CD14-positive monocyte (primary cell): ENCODE measurements at regions not wholly inside any gene's neighbourhood (a gene's known extent, or its start where the extent isn't known, plus 50 kb on each side); places are given as distances from the start of the nearest gene placed in this dataset.

Experiments used
- DNase-seq, 3 donors: peaks; one replicate each; pipeline ENCODE4 v3.0.0-alpha.2; 2011 to 2022
- H2AFZ ChIP-seq: 2 replicates; pipeline ENCODE4 v1.6.0; 2012; ENCODE audit warnings: mild to moderate bottlenecking, low read depth, low read length, inconsistent platforms; ENCODE audit not compliant: insufficient read depth, poor library complexity, severe bottlenecking
- H3K27ac ChIP-seq, 2 donors: 1 replicate in 1 of 2; 2 replicates in 1 of 2; pipeline ENCODE4 v1.5.1; 2012 to 2013; ENCODE audit warnings: low read length in 2 of 2, control low read depth in 1 of 2, inconsistent platforms in 1 of 2, low read depth in 1 of 2, mild to moderate bottlenecking in 1 of 2
- H3K27me3 ChIP-seq, 2 donors: one replicate each; pipeline versions ENCODE4 v1.6.0 to v1.6.1; 2011 to 2013; ENCODE audit warnings: low read length in 2 of 2; ENCODE audit not compliant: control insufficient read depth in 2 of 2, insufficient read depth in 2 of 2
- H3K36me3 ChIP-seq, 2 donors: replicated peaks in 1 of 2; 1 replicate in 1 of 2; 2 replicates in 1 of 2; pipeline versions ENCODE4 v1.5.1 to v1.6.1; 2012 to 2013; ENCODE audit warnings: low read length in 2 of 2, control low read depth in 1 of 2, inconsistent platforms in 1 of 2, mild to moderate bottlenecking in 1 of 2; ENCODE audit not compliant: insufficient read depth in 2 of 2, control insufficient read depth in 1 of 2
- H3K4me1 ChIP-seq, 2 donors: 1 replicate in 1 of 2; 2 replicates in 1 of 2; pipeline versions ENCODE4 v1.5.1 to v1.6.1; 2012 to 2013; ENCODE audit warnings: low read length in 2 of 2, control low read depth in 1 of 2, inconsistent platforms in 1 of 2, mild to moderate bottlenecking in 1 of 2, moderate library complexity in 1 of 2; ENCODE audit not compliant: insufficient read depth in 2 of 2, control insufficient read depth in 1 of 2
- H3K4me2 ChIP-seq: replicated peaks from 2 replicates; pipeline ENCODE3; 2012; ENCODE audit warnings: low read length, moderate library complexity, mild to moderate bottlenecking; ENCODE audit not compliant: poor library complexity, severe bottlenecking; ENCODE audit errors: extremely low read depth
- H3K4me3 ChIP-seq, 3 experiments: fragments of 200-600 bp in 1 of 3; sonication (generic) in 1 of 3; replicated peaks in 1 of 3; 1 replicate in 2 of 3; 2 replicates in 1 of 3; pipeline ENCODE4 v1.5.1; 2011 to 2013; ENCODE audit warnings: low read length in 3 of 3, mild to moderate bottlenecking in 3 of 3, control low read depth in 2 of 3, low read depth in 2 of 3, inconsistent platforms in 1 of 3, moderate library complexity in 1 of 3
- H3K79me2 ChIP-seq: 2 replicates; pipeline ENCODE4 v1.6.0; 2012; ENCODE audit warnings: mild to moderate bottlenecking, control low read depth, inconsistent platforms, low read length, moderate library complexity; ENCODE audit not compliant: insufficient read depth
- H3K9ac ChIP-seq: 2 replicates; pipeline ENCODE4 v1.6.0; 2017; ENCODE audit warnings: low read length, mild to moderate bottlenecking; ENCODE audit not compliant: insufficient read depth, poor library complexity, severe bottlenecking
- H3K9me3 ChIP-seq, 2 donors: replicated peaks in 1 of 2; 1 replicate in 1 of 2; 2 replicates in 1 of 2; pipeline versions ENCODE4 v1.5.1 to v1.6.1; 2012 to 2013; ENCODE audit warnings: low read length in 2 of 2, control low read depth in 1 of 2; ENCODE audit not compliant: control insufficient read depth in 1 of 2, insufficient read depth in 1 of 2
- H4K20me1 ChIP-seq: 2 replicates; pipeline ENCODE4 v1.6.0; 2012; ENCODE audit warnings: mild to moderate bottlenecking, low read length, control low read depth, moderate library complexity; ENCODE audit not compliant: insufficient read depth
- H3K27ac Mint-ChIP-seq, 7 donors: one replicate each; pipeline ENCODE4 v1.8.0; 2020; ENCODE audit warnings: mild to moderate bottlenecking in 7 of 7, mixed read lengths in 7 of 7, moderate library complexity in 6 of 7, inconsistent platforms in 2 of 7
- H3K27me3 Mint-ChIP-seq, 3 donors: one replicate each; pipeline ENCODE4 v1.8.0; 2021 to 2022; ENCODE audit warnings: low read depth in 3 of 3, mild to moderate bottlenecking in 3 of 3, mixed read lengths in 3 of 3, moderate library complexity in 3 of 3, inconsistent platforms in 1 of 3
- H3K36me3 Mint-ChIP-seq, 2 donors: one replicate each; pipeline ENCODE4 v1.8.0; 2020; ENCODE audit warnings: mixed read lengths in 2 of 2, inconsistent platforms in 1 of 2, mild to moderate bottlenecking in 1 of 2
- H3K4me1 Mint-ChIP-seq: one replicate; pipeline ENCODE4 v1.8.0; 2020; ENCODE audit warnings: mild to moderate bottlenecking, mixed read lengths
- H3K4me3 Mint-ChIP-seq, 2 donors: one replicate each; pipeline ENCODE4 v1.8.0; 2020; ENCODE audit warnings: mild to moderate bottlenecking in 2 of 2, mixed read lengths in 2 of 2, moderate library complexity in 1 of 2
- H3K9me3 Mint-ChIP-seq, 7 donors: one replicate each; pipeline ENCODE4 v1.8.0; 2020 to 2022; ENCODE audit warnings: mixed read lengths in 7 of 7, mild to moderate bottlenecking in 6 of 7, moderate library complexity in 6 of 7, inconsistent platforms in 2 of 7
- CTCF ChIP-seq: fragments of 200-600 bp; IDR thresholded peaks from one replicate; pipeline ENCODE4 v1.8.0; 2022; ENCODE audit warnings: antibody characterized with exemption, mild to moderate bottlenecking
- WGBS: methylation state at CpG from one replicate; pipeline ENCODE4 v1.1.5; 2013; ENCODE audit warnings: missing lambda C conversion rate; ENCODE audit not compliant: insufficient coverage; 5-methylcytosine and 5-hydroxymethylcytosine counted together
- intact Hi-C, 2 donors: fragments of 100-400 bp; cut with micrococcal nuclease; formaldehyde crosslinking; loops; one replicate each; pipeline versions ENCODE4 v1.15.0 to v1.15.1; 2023

GRCh38 chr3:22729981-22730380 lies 473.1 kb upstream of the UBE2E2 start:
- Mint-ChIP-seq H3K4me1 (peaks cover 17% of the 10 kb centered on the region), H3K27me3 (peaks cover 1 to 5% (median 2%) of the 10 kb centered on the region in 3 donors), H3K36me3 (no peaks in the 10 kb centered on the region), H3K9me3 (no peaks in the 10 kb centered on the region), H3K4me3 (no peak overlapping the region), H3K27ac (no peak overlapping the region)
- no peak overlapping the region for H3K4me3 ChIP-seq
- no peak for TF ChIP-seq CTCF
- peaks cover 4 to 12% of the 10 kb centered on the region in 2 donors for H3K4me1 ChIP-seq
- no peak overlapping the region for H2AFZ ChIP-seq
- H3K9ac ChIP-seq: no peak overlapping the region
- no peak for DNase-seq
- no peaks in the 10 kb centered on the region for H3K9me3 ChIP-seq
- no peak overlapping the region for H3K4me2 ChIP-seq
- no peaks in the 10 kb centered on the region for H3K36me3 ChIP-seq
- no CpG with 5 or more reads among the region's 1 CpG for WGBS
- no peaks in the 10 kb centered on the region for H3K79me2 ChIP-seq
- intact Hi-C loops: no loop called here
- H3K27ac ChIP-seq: no peak overlapping the region
- no peaks in the 10 kb centered on the region for H3K27me3 ChIP-seq
- no peaks in the 10 kb centered on the region for H4K20me1 ChIP-seq

GRCh38 chr3:22730701-22731100 lies 472.4 kb upstream of the UBE2E2 start:
- no peak for TF ChIP-seq CTCF
- no peak overlapping the region for H3K9ac ChIP-seq
- Mint-ChIP-seq H3K4me3 (no peak overlapping the region), H3K27me3 (peaks cover 1 to 5% (median 2%) of the 10 kb centered on the region in 3 donors), H3K9me3 (no peaks in the 10 kb centered on the region), H3K27ac (no peak overlapping the region), H3K4me1 (peaks cover 20% of the 10 kb centered on the region), H3K36me3 (no peaks in the 10 kb centered on the region)
- peaks cover 4 to 17% of the 10 kb centered on the region in 2 donors for H3K4me1 ChIP-seq
- no peak overlapping the region for H3K27ac ChIP-seq
- H3K36me3 ChIP-seq: no peaks in the 10 kb centered on the region
- intact Hi-C loops: no loop called here
- 80% methylated on average over 1 of the region's 1 CpG for WGBS
- H3K79me2 ChIP-seq: no peaks in the 10 kb centered on the region
- DNase-seq: no peak
- H3K4me2 ChIP-seq: no peak overlapping the region
- no peaks in the 10 kb centered on the region for H3K27me3 ChIP-seq
- H4K20me1 ChIP-seq: no peaks in the 10 kb centered on the region
- no peak overlapping the region for H3K4me3 ChIP-seq
- no peaks in the 10 kb centered on the region for H3K9me3 ChIP-seq
- no peak overlapping the region for H2AFZ ChIP-seq
